Left lung (tissue), 4 donors: ENCODE measurements at regions not wholly inside any gene's neighbourhood (a gene's known extent, or its start where the extent isn't known, plus 50 kb on each side); places are given as distances from the start of the nearest gene placed in this dataset.

ENCODE experiments used
- ATAC-seq: fragments of 200-7000 bp; cut with Tn5 transposase; one replicate; pipeline ENCODE4 v1.9.1; 2020; ENCODE audit warnings: moderate library complexity
- DNase-seq, 4 donors: peaks; one replicate each; pipeline ENCODE4 v3.0.0-alpha.2; 2013 to 2020
- H3K27ac ChIP-seq, 2 donors: fragments of 200-600 bp; sonication (generic) in 1 of 2; one replicate each; pipeline versions ENCODE4 v1.5.0 to v1.8.0; 2020 to 2021
- H3K27me3 ChIP-seq, 2 donors: fragments of 200-600 bp; sonication (generic) in 1 of 2; one replicate each; pipeline versions ENCODE4 v1.5.0 to v1.8.0; 2020 to 2021
- H3K36me3 ChIP-seq, 2 donors: fragments of 200-600 bp; sonication (generic) in 1 of 2; one replicate each; pipeline versions ENCODE4 v1.5.0 to v1.8.0; 2020 to 2021
- H3K4me1 ChIP-seq, 2 donors: fragments of 200-600 bp; one replicate each; pipeline ENCODE4 v1.8.0; 2021
- H3K4me3 ChIP-seq, 2 donors: fragments of 200-600 bp; sonication (generic) in 1 of 2; one replicate each; pipeline versions ENCODE4 v1.5.0 to v1.8.0; 2020 to 2021; ENCODE audit warnings: mild to moderate bottlenecking in 1 of 2
- H3K9me3 ChIP-seq, 2 donors: fragments of 200-600 bp; sonication (generic) in 1 of 2; one replicate each; pipeline versions ENCODE4 v1.5.0 to v1.8.0; 2020 to 2021
- CTCF ChIP-seq, 2 donors: fragments of 200-600 bp; sonication (generic) in 1 of 2; IDR thresholded peaks; one replicate each; pipeline versions ENCODE4 v1.5.0 to v1.8.0; 2021; ENCODE audit warnings: antibody characterized with exemption in 2 of 2
- intact Hi-C, 2 donors: fragments of 100-400 bp; cut with DNase I; formaldehyde crosslinking; loops; one replicate each; pipeline versions ENCODE4 v1.11.2 to v1.14.2; 2022
- donor health status: DM: no; HTN: yes; CAD: no.
- donor health status: DM: no; HTN: no; CAD: no.

DNA sequence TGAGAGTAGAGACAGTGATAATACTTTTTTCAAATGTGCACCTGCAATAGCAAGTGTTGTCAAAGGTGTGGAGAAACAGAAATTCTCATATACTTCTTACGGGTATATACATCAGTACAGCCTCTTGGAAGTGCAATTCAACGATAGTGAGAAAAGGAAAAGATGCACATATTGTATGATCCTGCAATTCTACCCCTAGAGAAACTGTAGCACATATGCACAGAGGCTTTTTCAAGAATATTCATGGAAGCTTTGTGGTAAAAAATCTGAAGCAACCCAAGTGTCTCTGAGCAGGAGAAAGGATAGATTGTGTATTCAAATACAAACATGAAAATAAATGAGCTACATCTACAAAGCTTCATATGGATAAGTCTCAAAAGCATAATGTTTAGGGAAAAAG, 94.7 kb upstream of the PREP start:
- no peaks in the 10 kb centered on the region for H3K9me3 ChIP-seq
- ATAC-seq (no peak), DNase-seq (no peak)
- no peaks in the 10 kb centered on the region for H3K4me1 ChIP-seq
- H3K4me3 ChIP-seq = no peak overlapping the region
- no peak for TF ChIP-seq CTCF (IDR thresholded peaks at IDR 0.05)
- intact Hi-C loops = no loop called here
- no peak overlapping the region for H3K27ac ChIP-seq
- H3K27me3 ChIP-seq = no peaks in the 10 kb centered on the region
- no peaks in the 10 kb centered on the region for H3K36me3 ChIP-seq

- intact Hi-C loops = no loop called here
- no peaks in the 10 kb centered on the region for H3K4me1 ChIP-seq
- ATAC-seq = no peak
- DNase-seq = no peak
- no peak overlapping the region for H3K27ac ChIP-seq
- H3K36me3 ChIP-seq = no peaks in the 10 kb centered on the region
- no peak overlapping the region for H3K4me3 ChIP-seq
- no peaks in the 10 kb centered on the region for H3K27me3 ChIP-seq
- no peaks in the 10 kb centered on the region for H3K9me3 ChIP-seq
- no peak for TF ChIP-seq CTCF (IDR thresholded peaks at IDR 0.05)
Measured at GRCh38 chr6:105495515-105495914, 92.6 kb upstream of the PREP start.

GRCh38 chr6:105494688-105495087, 91.8 kb upstream of the PREP start:
- Histone ChIP-seq H3K27ac (no peak overlapping the region), H3K27me3 (no peaks in the 10 kb centered on the region), H3K36me3 (no peaks in the 10 kb centered on the region), H3K9me3 (no peaks in the 10 kb centered on the region), H3K4me3 (no peak overlapping the region), H3K4me1 (peaks cover 0 to 5% of the 10 kb centered on the region in 2 donors)
- ATAC-seq = no peak
- no peak for DNase-seq
- TF ChIP-seq CTCF (IDR thresholded peaks at IDR 0.05) = no peak
- intact Hi-C loops = no loop called here

DNA sequence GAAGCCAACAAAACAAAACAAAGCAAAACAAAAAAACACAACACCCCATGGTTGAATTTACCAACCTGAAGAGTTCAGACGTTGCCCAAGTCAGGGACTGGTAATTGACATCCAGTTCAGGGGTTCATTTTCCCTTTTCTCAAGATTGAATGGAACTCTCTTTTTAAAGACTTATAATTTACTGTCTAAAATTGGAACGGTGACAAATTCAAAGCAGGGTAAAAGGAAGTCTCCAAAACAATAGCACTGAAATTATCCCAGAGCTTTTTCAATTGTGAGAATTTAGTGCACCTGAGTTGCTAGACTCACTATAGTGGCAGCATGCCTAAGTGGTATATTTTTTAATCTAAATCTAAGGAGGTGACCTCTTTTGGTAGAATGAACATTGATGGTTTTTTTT, 90.9 kb upstream of the PREP start:
- no peak overlapping the region for H3K4me3 ChIP-seq
- TF ChIP-seq CTCF (IDR thresholded peaks at IDR 0.05) = no peak
- H3K27ac ChIP-seq = no peak overlapping the region
- H3K4me1 ChIP-seq = peaks cover 0 to 15% of the 10 kb centered on the region in 2 donors
- intact Hi-C loops = no loop called here
- ATAC-seq (no peak), DNase-seq (no peak)
- H3K36me3 ChIP-seq = no peaks in the 10 kb centered on the region
- H3K27me3 ChIP-seq = no peaks in the 10 kb centered on the region
- H3K9me3 ChIP-seq = no peaks in the 10 kb centered on the region

DNA sequence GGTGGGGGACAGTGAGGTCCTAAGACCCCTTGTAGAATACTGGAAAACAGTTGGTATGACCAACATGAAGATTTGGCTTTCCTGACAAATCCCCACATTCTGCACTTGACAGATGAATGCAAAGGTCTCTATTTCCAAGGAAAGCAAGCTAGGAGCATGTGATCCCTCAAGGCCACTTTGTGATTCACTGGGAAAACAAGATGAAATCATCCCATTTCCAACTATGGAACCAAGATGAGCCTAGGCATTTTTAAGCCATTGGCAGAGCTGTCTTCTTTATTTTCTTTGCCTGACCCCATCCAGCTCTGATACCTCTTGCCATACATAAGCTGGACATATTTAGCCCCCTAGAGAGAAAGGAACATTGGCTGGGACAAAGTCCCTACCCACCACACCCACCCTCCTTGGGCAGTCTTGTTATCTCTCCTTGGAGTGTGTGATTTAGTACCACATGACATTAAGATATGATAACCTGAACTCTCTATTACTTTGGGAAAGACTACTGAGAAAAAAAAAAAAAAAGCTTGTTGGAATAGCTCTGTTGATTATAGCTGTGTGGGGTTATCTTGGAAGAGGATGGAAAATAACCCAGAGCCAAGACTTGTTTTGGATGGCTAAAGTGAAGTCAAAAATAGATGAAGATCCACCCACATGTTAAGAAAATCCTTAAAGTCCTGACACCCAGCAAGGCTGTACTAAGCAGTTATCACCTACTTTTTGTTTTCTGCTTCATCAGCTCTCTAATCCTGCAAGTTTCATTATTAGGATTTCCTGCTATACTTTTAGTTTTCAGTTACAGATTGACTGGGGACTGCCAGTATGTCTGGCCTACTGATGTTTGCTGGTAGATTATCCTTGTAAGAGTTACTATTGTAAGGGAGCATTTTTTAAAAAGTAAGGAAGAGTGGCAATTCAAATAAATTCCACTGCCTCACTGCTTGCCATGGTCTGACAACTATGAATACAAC, 90.1 kb upstream of the PREP start:
- intact Hi-C loops = no loop called here
- H3K9me3 ChIP-seq = no peaks in the 10 kb centered on the region
- no peak for ATAC-seq
- no peak overlapping the region for H3K4me3 ChIP-seq
- DNase-seq = no peak
- no peaks in the 10 kb centered on the region for H3K27me3 ChIP-seq
- no peak for TF ChIP-seq CTCF (IDR thresholded peaks at IDR 0.05)
- no peaks in the 10 kb centered on the region for H3K36me3 ChIP-seq
- peaks cover 0 to 20% of the 10 kb centered on the region in 2 donors for H3K4me1 ChIP-seq
- no peak overlapping the region for H3K27ac ChIP-seq
